ENCODE measurements at regions not wholly inside any gene's neighbourhood (a gene's known extent, or its start where the extent isn't known, plus 50 kb on each side); places are given as distances from the start of the nearest gene placed in this dataset.

- Histone ChIP-seq H3K36me3 (no peaks in the 10 kb centered on the region), H3K9me3 (ENCODE audit: severe bottlenecking) (no peaks in the 10 kb centered on the region), H3K27me3 (ENCODE audit: insufficient read depth, low read depth, severe bottlenecking) (no peaks in the 10 kb centered on the region), H3K27ac (no peak overlapping the region), H3K4me3 (ENCODE audit: low read depth, low read length) (no peak overlapping the region)
- TF ChIP-seq CTCF (IDR thresholded peaks at IDR 0.05; ENCODE audit: low read depth, low read length): no peak
- DNase-seq: no peak
Measured at GRCh38 chr2:164363646-164364045, 257.6 kb downstream of the GRB14 start.

GRCh38 chr2:164351536-164351935 is 269.7 kb downstream of the GRB14 start:
- Histone ChIP-seq H3K27me3 (ENCODE audit: insufficient read depth, low read depth, severe bottlenecking) (no peaks in the 10 kb centered on the region), H3K27ac (no peak overlapping the region), H3K9me3 (ENCODE audit: severe bottlenecking) (no peaks in the 10 kb centered on the region), H3K36me3 (no peaks in the 10 kb centered on the region), H3K4me3 (ENCODE audit: low read depth, low read length) (no peak overlapping the region)
- TF ChIP-seq CTCF (IDR thresholded peaks at IDR 0.05; ENCODE audit: low read depth, low read length): no peak
- no peak for DNase-seq

- no peak overlapping the region for H3K27ac ChIP-seq
- peaks cover 4% of the 10 kb centered on the region for H3K9me3 ChIP-seq (ENCODE audit: severe bottlenecking)
- no peaks in the 10 kb centered on the region for H3K27me3 ChIP-seq (ENCODE audit: insufficient read depth, low read depth, severe bottlenecking)
- H3K4me3 ChIP-seq (ENCODE audit: low read depth, low read length): no peak overlapping the region
- peak; percentile 12 for DNase-seq
- H3K36me3 ChIP-seq: no peaks in the 10 kb centered on the region
- no peak for TF ChIP-seq CTCF (IDR thresholded peaks at IDR 0.05; ENCODE audit: low read depth, low read length)
Measured at GRCh38 chr2:164335947-164336346, 285.3 kb downstream of the GRB14 start.

GRCh38 chr2:164335128-164335527 is 286.2 kb downstream of the GRB14 start:
- DNase-seq: no peak
- H3K36me3 ChIP-seq: no peaks in the 10 kb centered on the region
- H3K9me3 ChIP-seq (ENCODE audit: severe bottlenecking): peaks cover 4% of the 10 kb centered on the region
- H3K4me3 ChIP-seq (ENCODE audit: low read depth, low read length): no peak overlapping the region
- H3K27ac ChIP-seq: no peak overlapping the region
- TF ChIP-seq CTCF (IDR thresholded peaks at IDR 0.05; ENCODE audit: low read depth, low read length): no peak
- no peaks in the 10 kb centered on the region for H3K27me3 ChIP-seq (ENCODE audit: insufficient read depth, low read depth, severe bottlenecking)

GRCh38 chr2:164328310-164328709 is 293.0 kb downstream of the GRB14 start:
- Histone ChIP-seq H3K9me3 (ENCODE audit: severe bottlenecking) (peaks cover 6% of the 10 kb centered on the region), H3K36me3 (no peaks in the 10 kb centered on the region), H3K27me3 (ENCODE audit: insufficient read depth, low read depth, severe bottlenecking) (no peaks in the 10 kb centered on the region), H3K27ac (no peak overlapping the region), H3K4me3 (ENCODE audit: low read depth, low read length) (no peak overlapping the region)
- TF ChIP-seq CTCF (IDR thresholded peaks at IDR 0.05; ENCODE audit: low read depth, low read length): no peak
- DNase-seq: no peak

- no peaks in the 10 kb centered on the region for H3K36me3 ChIP-seq
- DNase-seq: no peak
Measured at GRCh38 chr2:164323978-164324377, 297.3 kb downstream of the GRB14 start.

More at GRCh38 chr2:164323978-164324377, 297.3 kb downstream of the GRB14 start:
- Histone ChIP-seq H3K27me3 (ENCODE audit: insufficient read depth, low read depth, severe bottlenecking) (no peaks in the 10 kb centered on the region), H3K4me3 (ENCODE audit: low read depth, low read length) (no peak overlapping the region), H3K9me3 (ENCODE audit: severe bottlenecking) (peaks cover 6% of the 10 kb centered on the region), H3K27ac (no peak overlapping the region)
- TF ChIP-seq CTCF (IDR thresholded peaks at IDR 0.05; ENCODE audit: low read depth, low read length): no peak

Measured in WERI-Rb-1 (cell line).